ENCODE measurements at regions not wholly inside any gene's neighbourhood (a gene's known extent, or its start where the extent isn't known, plus 50 kb on each side); places are given as distances from the start of the nearest gene placed in this dataset.

DNA sequence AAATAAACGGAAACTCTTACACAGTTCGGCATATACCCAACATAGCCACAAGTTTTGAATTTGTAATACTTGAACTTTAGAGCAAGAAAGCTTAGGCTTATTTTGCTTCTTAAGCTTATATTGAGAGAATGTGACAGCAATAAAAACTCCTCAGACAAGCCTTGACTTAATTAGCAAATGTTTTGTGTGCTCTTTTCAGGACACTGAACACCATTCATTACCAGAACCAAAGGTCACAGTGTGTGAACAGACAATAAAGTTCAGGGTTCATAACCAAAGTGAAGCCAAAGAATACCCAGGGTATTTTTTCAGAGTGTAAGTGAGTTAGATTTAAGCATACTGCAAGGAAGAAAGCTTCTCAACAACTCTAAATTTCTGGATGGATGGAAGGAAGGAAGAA is 605.8 kb downstream of the METTL4 start:
- no peak for TF ChIP-seq SP1 (IDR thresholded peaks at IDR 0.05)
- no peak for TF ChIP-seq HNF4G (IDR thresholded peaks at IDR 0.05)
- TF ChIP-seq GABPA (IDR thresholded peaks at IDR 0.05 in 1 of 2, conservative IDR thresholded peaks at IDR 0.05 in 1 of 2), result no peak
- TF ChIP-seq NR2F2 (IDR thresholded peaks at IDR 0.05), result no peak
- TF ChIP-seq YY1 (IDR thresholded peaks at IDR 0.05), result no peak
- no peak for TF ChIP-seq JUND (IDR thresholded peaks at IDR 0.05)
- no peak for TF ChIP-seq FOXA2 (IDR thresholded peaks at IDR 0.05)
- TF ChIP-seq HNF4A (conservative IDR thresholded peaks at IDR 0.05), result no peak
- no peak for TF ChIP-seq EGR1 (IDR thresholded peaks at IDR 0.05; ENCODE audit: low read depth in 2 of 2)
- TF ChIP-seq, protein P1, sequence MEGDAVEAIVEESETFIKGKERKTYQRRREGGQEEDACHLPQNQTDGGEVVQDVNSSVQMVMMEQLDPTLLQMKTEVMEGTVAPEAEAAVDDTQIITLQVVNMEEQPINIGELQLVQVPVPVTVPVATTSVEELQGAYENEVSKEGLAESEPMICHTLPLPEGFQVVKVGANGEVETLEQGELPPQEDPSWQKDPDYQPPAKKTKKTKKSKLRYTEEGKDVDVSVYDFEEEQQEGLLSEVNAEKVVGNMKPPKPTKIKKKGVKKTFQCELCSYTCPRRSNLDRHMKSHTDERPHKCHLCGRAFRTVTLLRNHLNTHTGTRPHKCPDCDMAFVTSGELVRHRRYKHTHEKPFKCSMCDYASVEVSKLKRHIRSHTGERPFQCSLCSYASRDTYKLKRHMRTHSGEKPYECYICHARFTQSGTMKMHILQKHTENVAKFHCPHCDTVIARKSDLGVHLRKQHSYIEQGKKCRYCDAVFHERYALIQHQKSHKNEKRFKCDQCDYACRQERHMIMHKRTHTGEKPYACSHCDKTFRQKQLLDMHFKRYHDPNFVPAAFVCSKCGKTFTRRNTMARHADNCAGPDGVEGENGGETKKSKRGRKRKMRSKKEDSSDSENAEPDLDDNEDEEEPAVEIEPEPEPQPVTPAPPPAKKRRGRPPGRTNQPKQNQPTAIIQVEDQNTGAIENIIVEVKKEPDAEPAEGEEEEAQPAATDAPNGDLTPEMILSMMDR (IDR thresholded peaks at IDR 0.05; ENCODE audit: low read depth, low read length, missing input control), result no peak
- TF ChIP-seq RAD21 (IDR thresholded peaks at IDR 0.05), result no peak
- TF ChIP-seq, protein P2, sequence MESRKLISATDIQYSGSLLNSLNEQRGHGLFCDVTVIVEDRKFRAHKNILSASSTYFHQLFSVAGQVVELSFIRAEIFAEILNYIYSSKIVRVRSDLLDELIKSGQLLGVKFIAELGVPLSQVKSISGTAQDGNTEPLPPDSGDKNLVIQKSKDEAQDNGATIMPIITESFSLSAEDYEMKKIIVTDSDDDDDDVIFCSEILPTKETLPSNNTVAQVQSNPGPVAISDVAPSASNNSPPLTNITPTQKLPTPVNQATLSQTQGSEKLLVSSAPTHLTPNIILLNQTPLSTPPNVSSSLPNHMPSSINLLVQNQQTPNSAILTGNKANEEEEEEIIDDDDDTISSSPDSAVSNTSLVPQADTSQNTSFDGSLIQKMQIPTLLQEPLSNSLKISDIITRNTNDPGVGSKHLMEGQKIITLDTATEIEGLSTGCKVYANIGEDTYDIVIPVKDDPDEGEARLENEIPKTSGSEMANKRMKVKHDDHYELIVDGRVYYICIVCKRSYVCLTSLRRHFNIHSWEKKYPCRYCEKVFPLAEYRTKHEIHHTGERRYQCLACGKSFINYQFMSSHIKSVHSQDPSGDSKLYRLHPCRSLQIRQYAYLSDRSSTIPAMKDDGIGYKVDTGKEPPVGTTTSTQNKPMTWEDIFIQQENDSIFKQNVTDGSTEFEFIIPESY (IDR thresholded peaks at IDR 0.05), result no peak
- Histone ChIP-seq H3K9ac (ENCODE audit: low read depth in 1 of 2, low read length in 2 of 2) (no peak overlapping the region), H3K4me1 (ENCODE audit: control insufficient read depth in 4 of 4, insufficient read depth in 4 of 4, low read length in 3 of 4) (no peaks in the 10 kb centered on the region), H3K27ac (ENCODE audit: low read depth in 1 of 2, low read length in 2 of 2) (no peak overlapping the region), H3K36me3 (ENCODE audit: control insufficient read depth in 4 of 4, insufficient read depth in 3 of 4, low read depth in 1 of 4, low read length in 3 of 4) (no peaks in the 10 kb centered on the region), H3K9me3 (ENCODE audit: control insufficient read depth in 4 of 4, low read length in 3 of 4) (no peaks in the 10 kb centered on the region), H3K4me3 (ENCODE audit: low read depth in 1 of 3, low read length in 3 of 3) (no peak overlapping the region), H3K27me3 (ENCODE audit: control insufficient read depth in 4 of 4, insufficient read depth in 4 of 4, low read length in 3 of 4) (no peaks in the 10 kb centered on the region)
- no peak for DNase-seq (ENCODE audit: low spot score)
- WGBS, result 84% methylated on average over 2 of the region's 2 CpGs

DNA sequence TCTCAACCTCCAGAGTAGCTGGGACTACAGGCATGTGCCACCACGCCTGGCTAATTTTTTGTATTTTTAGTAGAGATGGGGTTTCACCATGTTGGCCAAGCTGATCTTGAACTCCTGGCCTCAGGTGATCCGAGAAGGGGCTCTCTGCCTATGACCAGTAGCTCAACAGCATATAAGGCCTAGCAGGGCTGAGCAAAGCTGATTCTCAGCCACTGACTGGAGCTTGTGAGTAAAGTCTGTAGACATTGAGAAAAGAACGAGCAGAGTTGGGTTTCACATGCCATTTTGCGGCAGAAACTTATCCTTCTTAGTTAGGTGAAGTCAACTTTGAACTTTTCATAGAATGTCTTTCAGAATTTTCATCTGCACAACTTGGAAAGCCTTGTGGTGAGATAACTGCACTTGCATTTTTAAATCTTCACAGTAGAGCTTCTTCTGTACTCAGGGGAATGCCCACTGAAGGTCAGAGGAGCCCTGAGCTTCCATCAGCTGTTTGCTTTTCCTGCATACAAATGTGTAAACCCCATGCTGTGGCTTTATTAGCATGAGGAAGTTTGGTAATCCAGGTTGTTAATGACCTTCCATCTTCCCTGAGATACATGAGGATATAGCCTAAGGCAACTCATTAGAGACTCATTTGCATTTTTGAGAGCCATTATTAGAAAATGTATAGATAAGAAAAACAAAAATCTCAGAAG is 602.4 kb downstream of the METTL4 start:
- TF ChIP-seq HNF4A (conservative IDR thresholded peaks at IDR 0.05), result no peak
- TF ChIP-seq, protein P3, sequence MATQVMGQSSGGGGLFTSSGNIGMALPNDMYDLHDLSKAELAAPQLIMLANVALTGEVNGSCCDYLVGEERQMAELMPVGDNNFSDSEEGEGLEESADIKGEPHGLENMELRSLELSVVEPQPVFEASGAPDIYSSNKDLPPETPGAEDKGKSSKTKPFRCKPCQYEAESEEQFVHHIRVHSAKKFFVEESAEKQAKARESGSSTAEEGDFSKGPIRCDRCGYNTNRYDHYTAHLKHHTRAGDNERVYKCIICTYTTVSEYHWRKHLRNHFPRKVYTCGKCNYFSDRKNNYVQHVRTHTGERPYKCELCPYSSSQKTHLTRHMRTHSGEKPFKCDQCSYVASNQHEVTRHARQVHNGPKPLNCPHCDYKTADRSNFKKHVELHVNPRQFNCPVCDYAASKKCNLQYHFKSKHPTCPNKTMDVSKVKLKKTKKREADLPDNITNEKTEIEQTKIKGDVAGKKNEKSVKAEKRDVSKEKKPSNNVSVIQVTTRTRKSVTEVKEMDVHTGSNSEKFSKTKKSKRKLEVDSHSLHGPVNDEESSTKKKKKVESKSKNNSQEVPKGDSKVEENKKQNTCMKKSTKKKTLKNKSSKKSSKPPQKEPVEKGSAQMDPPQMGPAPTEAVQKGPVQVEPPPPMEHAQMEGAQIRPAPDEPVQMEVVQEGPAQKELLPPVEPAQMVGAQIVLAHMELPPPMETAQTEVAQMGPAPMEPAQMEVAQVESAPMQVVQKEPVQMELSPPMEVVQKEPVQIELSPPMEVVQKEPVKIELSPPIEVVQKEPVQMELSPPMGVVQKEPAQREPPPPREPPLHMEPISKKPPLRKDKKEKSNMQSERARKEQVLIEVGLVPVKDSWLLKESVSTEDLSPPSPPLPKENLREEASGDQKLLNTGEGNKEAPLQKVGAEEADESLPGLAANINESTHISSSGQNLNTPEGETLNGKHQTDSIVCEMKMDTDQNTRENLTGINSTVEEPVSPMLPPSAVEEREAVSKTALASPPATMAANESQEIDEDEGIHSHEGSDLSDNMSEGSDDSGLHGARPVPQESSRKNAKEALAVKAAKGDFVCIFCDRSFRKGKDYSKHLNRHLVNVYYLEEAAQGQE (IDR thresholded peaks at IDR 0.05), result no peak
- TF ChIP-seq, protein P4, sequence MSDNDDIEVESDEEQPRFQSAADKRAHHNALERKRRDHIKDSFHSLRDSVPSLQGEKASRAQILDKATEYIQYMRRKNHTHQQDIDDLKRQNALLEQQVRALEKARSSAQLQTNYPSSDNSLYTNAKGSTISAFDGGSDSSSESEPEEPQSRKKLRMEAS (IDR thresholded peaks at IDR 0.05), result no peak
- TF ChIP-seq SP1 (IDR thresholded peaks at IDR 0.05), result no peak
- TF ChIP-seq, protein P5, sequence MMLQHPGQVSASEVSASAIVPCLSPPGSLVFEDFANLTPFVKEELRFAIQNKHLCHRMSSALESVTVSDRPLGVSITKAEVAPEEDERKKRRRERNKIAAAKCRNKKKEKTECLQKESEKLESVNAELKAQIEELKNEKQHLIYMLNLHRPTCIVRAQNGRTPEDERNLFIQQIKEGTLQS (IDR thresholded peaks at IDR 0.05), result no peak
- TF ChIP-seq YY1 (IDR thresholded peaks at IDR 0.05), result no peak
- no peak for TF ChIP-seq JUND (IDR thresholded peaks at IDR 0.05)
- TF ChIP-seq HNF4G (IDR thresholded peaks at IDR 0.05), result no peak
- no peak for TF ChIP-seq NR2F2 (IDR thresholded peaks at IDR 0.05)
- TF ChIP-seq TAF1 (conservative IDR thresholded peaks at IDR 0.05), result no peak
- TF ChIP-seq, protein P2 (IDR thresholded peaks at IDR 0.05), result no peak
- Histone ChIP-seq H3K27me3 (ENCODE audit: control insufficient read depth in 4 of 4, insufficient read depth in 4 of 4, low read length in 3 of 4) (no peaks in the 10 kb centered on the region), H3K4me3 (ENCODE audit: low read depth in 1 of 3, low read length in 3 of 3) (no peak overlapping the region), H3K27ac (ENCODE audit: low read depth in 1 of 2, low read length in 2 of 2) (no peak overlapping the region), H3K9me3 (ENCODE audit: control insufficient read depth in 4 of 4, low read length in 3 of 4) (no peaks in the 10 kb centered on the region), H3K36me3 (ENCODE audit: control insufficient read depth in 4 of 4, insufficient read depth in 3 of 4, low read depth in 1 of 4, low read length in 3 of 4) (no peaks in the 10 kb centered on the region), H3K4me1 (ENCODE audit: control insufficient read depth in 4 of 4, insufficient read depth in 4 of 4, low read length in 3 of 4) (no peaks in the 10 kb centered on the region), H3K9ac (ENCODE audit: low read depth in 1 of 2, low read length in 2 of 2) (no peak overlapping the region)
- no peak for DNase-seq (ENCODE audit: low spot score)
- WGBS, result 79% methylated on average over 4 of the region's 4 CpGs
